Neural progenitor cell (in vitro differentiated cells): ENCODE measurements at regions not wholly inside any gene's neighbourhood (a gene's known extent, or its start where the extent isn't known, plus 50 kb on each side); places are given as distances from the start of the nearest gene placed in this dataset.

ENCODE experiments used
- CTCF ChIP-seq: fragments of 200-600 bp; sonication (generic); IDR thresholded peaks from 2 replicates; pipeline ENCODE4 v1.5.1; 2017; ENCODE audit warnings: antibody characterized with exemption, mild to moderate bottlenecking
- EZH2 ChIP-seq: fragments of 200-600 bp; sonication (generic); IDR thresholded peaks from 2 replicates; pipeline ENCODE4 v1.6.1; 2017; ENCODE audit warnings: antibody characterized with exemption, mild to moderate bottlenecking, moderate library complexity

DNA sequence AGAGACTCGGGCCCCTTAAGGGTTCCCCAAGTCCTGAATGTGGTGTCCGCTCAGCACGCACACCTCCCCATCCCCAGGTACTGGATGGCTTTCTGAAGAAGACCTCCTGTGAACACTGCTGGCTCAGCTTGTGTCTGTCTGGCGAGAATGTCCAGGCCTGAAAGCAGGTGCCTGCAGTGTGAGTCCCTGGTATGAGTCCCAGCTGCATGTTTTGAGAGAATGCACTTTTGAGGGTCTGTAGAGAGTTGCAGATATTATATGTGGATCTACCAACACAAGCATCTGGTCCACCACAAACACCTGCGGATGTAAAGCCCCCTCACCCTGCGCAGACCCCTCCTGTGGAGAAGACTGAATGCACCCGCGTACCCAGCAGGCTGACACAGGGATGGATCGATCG lies 1308.9 kb downstream of the TBC1D22A start:
- TF ChIP-seq EZH2 (no peak), CTCF (no peak)
